ENCODE measurements at regions not wholly inside any gene's neighbourhood (a gene's known extent, or its start where the extent isn't known, plus 50 kb on each side); places are given as distances from the start of the nearest gene placed in this dataset.
"Not testable (repeated sequence)": the region's sequence is repeated elsewhere in the genome, so short reads cannot be mapped to it uniquely, and the experiment has no call there.

DNA sequence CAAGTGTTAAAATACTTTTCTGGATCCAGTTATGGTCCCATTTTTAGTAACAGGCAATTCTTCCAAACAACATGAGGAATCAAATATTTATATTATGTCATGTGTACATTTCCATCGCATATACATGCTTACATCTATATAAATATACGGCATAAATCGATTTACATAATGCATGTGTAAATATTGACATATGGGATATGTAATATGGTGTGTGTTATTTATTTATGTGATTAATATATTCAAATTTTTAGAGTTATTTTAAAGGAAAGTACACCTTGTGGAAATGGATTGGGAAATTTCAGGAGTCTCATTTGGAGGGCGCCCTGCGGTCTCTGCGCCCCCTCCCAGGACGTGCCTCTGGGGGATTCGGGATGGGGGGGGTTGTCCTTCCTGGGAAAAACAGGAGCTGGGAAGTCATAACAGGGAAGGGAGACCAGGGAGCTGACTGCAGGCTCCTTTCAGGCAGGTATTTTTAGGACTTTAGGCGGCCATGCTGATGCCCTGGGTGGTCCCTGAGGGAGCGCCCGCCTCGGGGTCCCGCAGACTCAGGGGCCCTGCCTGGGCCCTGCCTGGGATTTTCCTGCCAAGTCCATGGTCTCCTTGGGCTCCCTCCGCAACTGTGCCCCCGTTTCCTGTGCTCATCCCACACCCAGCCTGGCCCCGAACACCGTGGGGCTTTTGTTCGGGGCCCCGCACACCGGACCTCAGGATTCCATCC, 82.7 kb upstream of the SFSWAP start:
- no peak overlapping the region for H3K4me3 ChIP-seq (ENCODE audit: low read length)
- TF ChIP-seq ZNF274 (IDR thresholded peaks at IDR 0.05; ENCODE audit: low read depth, low read length): no peak

DNA sequence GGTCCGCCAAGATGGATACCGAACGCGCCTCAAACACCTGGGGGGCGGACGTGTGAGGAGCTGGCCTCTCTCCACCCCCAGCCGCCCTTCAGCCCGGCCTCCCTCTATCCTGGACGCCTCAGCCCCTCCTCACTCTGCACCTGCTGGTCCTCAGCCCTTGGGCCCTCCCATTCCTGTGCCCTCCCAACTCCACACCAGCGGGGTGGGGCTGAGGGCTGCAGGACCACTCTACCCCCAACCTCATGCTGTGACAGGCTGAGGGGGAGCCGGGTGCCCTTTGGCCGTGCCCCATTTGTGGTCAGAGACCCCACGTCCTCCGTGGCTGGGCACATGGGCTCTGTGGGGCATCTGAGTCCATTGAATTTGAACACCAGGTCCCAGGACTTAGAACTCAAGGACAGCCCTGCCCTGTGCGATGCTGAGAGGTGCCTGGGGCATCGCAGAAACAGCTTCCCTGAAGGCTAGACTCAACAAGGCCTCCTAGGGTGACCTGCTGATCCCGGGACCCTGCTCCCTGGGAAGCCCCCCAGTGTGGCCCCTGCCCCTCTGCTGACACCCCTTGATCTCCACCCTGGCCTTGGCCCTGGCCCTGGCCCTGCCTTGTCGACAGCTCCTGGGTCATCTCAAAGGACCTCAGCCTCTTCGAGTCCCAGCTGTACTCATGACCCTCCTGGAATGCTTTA, 82.0 kb upstream of the SFSWAP start:
- TF ChIP-seq ZNF274 (IDR thresholded peaks at IDR 0.05; ENCODE audit: low read depth, low read length): no peak

DNA sequence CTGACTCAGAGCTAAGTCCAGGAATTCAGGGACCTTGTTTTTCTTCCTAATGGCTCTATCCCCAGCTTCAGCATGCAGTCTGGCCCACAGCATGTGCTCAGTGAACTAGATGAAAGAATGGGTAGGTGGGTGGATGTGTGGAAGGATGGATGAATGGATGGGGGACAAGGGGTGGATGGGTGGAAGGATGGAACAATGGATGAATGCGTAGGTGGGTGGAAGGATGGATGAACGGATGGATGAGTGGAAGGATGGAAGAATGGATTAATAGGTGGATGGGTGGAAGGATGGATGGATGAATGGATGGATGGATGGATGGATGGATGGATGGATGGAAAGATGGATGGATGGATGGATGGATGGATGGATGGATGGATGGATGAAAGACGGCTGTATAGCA, 79.7 kb upstream of the SFSWAP start:
- TF ChIP-seq ZNF274 (IDR thresholded peaks at IDR 0.05; ENCODE audit: low read depth, low read length): no peak

More for the DNA sequence above, 82.0 kb upstream of the SFSWAP start:
- H3K4me3 ChIP-seq (ENCODE audit: low read length): no peak overlapping the region

DNA sequence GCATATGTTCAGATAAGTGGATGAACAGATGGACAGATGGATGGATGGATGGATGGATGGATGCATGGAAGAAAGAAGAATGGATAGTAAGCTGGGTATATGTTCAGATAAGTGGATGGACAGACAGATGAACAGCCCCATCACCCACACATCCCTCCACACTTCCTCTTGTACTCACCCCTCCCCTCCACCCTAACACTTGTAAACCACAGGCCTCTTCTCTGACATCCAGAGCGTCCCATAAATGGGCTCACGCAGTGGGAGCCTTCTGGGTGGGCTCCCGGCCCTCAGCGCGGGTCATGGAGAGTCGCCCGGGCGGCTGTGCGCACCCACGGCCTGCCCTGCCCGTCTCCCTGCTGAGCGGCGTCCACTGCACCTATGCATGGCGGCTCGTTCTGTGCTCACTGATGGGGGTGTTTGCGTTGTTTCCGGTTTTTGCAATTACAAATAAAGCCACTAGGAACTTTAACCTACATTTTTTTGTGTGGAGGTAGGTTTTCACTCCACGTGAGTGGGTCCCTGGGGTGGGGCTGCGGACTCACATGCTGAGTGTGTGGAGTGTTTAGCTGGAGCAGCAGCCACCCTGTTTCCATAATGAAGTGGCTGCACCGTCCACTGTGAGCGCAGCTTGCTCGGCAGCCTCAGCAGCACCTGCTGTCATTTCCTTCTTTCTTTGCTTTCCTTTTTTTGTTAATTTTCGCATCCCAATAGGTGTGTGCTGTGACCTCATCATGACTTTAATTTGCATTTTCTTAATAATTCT, 78.8 kb upstream of the SFSWAP start:
- not testable (repeated sequence) for H3K4me3 ChIP-seq (ENCODE audit: low read length)

More for the DNA sequence above, 79.7 kb upstream of the SFSWAP start:
- no peak overlapping the region for H3K4me3 ChIP-seq (ENCODE audit: low read length)

DNA sequence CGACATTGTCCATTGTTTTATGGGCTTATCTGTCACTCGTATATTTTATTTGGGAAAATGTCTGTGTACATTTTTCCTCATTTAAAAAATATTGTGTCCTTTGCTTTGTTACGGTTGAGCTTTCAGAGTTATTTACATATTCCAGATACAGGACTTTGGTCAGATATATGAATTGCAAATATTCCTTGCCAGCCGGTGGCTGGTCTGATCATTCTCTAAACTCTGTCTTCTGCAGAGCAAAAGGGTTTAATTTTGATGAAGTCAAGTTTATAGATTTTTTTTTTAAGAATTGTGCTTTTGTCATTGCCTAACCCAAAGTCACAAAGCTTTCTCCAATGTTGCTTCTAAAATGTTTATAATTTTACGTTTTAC, 78.3 kb upstream of the SFSWAP start:
- not testable (repeated sequence) for H3K4me3 ChIP-seq (ENCODE audit: low read length)

DNA sequence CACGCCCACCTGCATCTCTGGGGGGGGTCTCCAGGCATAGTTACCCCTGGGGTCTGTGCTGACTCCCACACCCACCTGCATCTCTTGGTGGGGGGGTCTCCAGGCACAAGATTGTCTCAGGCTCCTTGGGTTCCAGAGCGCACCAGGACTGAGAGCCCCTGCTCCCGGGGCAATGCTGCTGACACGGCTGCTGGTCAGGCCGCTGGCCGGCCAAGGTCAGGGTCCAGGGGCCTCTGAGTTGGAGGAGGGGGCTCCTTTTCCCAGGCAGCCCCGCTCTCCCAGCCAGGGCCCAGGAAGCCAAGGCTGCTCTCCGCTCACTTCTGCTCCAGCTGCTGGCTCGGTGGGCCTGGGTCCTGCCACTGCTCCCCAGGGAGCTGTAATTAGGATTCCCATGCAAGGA, 77.3 kb upstream of the SFSWAP start:
- H3K4me3 ChIP-seq (ENCODE audit: low read length): not testable (repeated sequence)

DNA sequence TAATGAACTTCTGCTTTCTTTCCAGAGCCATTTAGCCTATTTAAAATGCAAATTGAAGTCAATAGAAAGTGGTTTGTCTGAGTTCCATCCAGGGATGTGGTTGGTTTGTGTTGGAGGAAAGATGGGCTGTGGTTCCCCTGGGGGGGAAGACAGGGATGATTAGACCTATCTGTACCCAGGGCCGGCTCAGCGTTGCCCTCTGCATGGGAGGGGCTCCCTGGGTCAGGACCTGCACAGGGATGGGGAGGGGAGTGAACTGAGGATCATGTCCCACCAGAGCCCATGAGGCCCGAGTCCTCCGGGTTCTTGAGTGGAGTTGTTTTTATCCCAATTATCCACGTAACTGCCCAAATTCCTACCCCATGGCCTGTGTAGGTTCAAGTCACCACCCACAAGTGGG, 76.9 kb upstream of the SFSWAP start:
- H3K4me3 ChIP-seq (ENCODE audit: low read length): no peak overlapping the region
- no peak for TF ChIP-seq ZNF274 (IDR thresholded peaks at IDR 0.05; ENCODE audit: low read depth, low read length)

DNA sequence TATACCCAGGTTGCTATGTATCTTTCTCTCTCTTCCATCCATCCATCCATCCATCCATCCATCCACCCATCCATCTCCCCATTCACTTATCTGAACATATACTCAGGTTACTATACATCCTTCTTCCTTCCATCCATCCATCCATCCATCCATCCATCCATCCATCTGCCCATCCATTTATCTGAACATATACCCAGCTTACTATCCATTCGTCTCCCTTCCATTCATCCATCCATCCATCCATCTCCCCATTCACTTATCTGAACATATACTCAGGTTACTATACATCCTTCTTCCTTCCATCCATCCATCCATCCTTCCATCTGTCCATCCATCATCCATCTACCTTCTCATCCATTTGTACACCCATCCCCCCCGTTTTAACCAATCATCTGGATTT, 75.9 kb upstream of the SFSWAP start:
- H3K4me3 ChIP-seq (ENCODE audit: low read length): not testable (repeated sequence)

DNA sequence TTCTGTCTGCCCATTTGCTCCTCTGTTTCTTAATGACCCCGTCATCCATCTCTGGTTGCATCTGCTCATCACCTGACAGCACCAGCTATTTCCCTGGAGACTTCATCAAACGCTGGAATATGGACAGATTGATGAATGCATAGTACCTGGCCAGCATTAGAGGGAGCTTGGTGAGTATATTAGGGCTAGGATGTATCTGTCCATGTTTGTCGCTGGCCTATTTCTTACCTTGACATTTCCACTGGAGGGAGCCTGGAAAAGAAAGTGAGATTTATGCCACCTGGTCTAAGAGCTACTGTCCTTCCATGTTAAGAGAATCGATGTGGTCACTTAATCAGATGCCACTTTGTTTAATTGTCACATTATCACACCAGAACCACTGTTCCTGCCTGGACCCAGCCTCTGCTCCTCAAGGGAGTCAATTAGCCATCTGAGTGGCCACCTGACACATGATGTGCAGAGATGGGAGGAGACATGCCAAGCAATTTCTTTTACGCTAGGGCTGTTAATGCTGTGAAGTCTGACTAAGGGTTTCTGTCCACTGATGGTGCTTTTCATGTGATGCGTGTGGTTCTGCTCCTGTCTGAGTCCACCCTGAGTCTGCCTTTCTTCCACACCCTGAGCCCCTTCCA, 75.3 kb upstream of the SFSWAP start:
- no peak overlapping the region for H3K4me3 ChIP-seq (ENCODE audit: low read length)
- TF ChIP-seq ZNF274 (IDR thresholded peaks at IDR 0.05; ENCODE audit: low read depth, low read length): no peak

DNA sequence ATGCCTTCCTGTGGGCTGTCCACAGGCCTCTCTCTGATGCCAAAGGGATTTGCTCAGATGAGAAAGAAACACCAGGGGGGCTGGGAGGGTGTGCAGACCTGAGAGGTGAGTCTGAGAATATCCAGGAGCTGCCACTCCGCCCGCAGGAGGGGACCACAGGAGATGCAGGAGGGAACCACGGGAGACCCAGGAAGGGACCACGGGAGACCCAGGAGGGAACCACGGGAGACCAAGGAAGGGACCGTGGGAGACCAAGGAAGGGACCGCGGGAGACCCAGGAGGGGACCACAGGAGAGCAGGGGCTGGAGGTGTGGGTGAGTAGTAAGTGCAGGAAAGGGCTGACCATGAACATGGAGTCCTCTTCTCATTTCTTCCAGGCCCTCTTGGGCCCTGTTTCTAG, 74.6 kb upstream of the SFSWAP start:
- TF ChIP-seq ZNF274 (IDR thresholded peaks at IDR 0.05; ENCODE audit: low read depth, low read length): no peak
- no peak overlapping the region for H3K4me3 ChIP-seq (ENCODE audit: low read length)

DNA sequence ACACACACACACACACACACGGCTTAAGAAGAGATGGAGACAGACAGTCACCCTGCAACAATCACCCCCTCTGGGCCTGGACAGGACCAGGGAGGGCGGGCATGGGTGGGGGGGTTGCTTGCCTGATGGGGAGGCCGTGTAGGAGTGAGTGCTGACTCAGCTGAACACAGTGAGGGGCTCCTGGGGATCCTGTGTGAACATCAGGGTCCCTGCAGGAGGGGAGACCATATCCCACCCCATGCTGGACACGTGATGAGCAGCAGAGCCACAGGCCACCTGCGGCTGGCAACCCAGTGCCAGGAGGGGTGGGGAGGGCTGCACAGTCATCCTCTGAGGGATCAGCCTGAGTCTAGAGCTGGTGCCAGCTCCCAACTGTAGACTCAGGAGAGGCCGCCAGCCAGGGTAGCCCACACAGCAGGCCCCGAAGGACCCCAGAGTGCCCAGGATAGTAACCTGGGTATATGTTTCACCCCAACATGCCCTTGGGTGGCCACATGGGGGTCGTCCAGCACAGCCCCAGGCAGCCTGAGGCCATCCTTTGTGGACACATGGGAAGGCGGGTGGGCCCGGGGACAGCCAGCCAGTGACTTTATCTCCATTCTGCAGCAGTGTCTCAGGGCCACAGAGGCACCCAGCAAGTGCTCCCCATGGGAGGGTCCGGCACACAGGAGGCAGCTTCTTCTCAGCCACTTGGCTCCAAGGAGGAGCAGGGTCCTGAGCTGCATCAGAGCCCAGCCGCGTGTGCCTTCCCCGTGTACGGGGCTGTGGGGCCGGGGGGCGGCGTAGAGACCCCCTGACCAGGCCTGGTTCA, 73.7 kb upstream of the SFSWAP start:
- TF ChIP-seq ZNF274 (IDR thresholded peaks at IDR 0.05; ENCODE audit: low read depth, low read length): no peak
- no peak overlapping the region for H3K4me3 ChIP-seq (ENCODE audit: low read length)

DNA sequence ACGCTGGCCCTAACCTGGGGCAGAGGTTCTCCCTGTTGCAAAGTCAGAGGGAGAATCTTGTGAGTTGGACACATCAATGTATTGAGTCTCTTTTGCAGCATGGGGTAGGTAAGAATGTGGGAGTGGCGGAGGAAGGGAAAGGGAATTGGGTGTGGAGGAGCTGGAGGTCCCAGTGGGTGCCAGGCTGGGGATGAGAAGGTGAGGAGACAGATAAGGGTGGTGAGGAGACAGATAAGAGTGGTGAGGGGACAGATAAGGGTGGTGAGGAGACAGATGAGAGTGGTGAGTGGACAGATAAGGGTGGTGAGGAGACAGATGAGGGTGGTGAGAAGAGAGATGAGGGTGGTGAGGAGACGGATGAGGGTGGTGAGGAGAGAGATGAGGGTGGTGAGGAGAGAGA, 72.9 kb upstream of the SFSWAP start:
- no peak for TF ChIP-seq ZNF274 (IDR thresholded peaks at IDR 0.05; ENCODE audit: low read depth, low read length)
- H3K4me3 ChIP-seq (ENCODE audit: low read length): no peak overlapping the region

DNA sequence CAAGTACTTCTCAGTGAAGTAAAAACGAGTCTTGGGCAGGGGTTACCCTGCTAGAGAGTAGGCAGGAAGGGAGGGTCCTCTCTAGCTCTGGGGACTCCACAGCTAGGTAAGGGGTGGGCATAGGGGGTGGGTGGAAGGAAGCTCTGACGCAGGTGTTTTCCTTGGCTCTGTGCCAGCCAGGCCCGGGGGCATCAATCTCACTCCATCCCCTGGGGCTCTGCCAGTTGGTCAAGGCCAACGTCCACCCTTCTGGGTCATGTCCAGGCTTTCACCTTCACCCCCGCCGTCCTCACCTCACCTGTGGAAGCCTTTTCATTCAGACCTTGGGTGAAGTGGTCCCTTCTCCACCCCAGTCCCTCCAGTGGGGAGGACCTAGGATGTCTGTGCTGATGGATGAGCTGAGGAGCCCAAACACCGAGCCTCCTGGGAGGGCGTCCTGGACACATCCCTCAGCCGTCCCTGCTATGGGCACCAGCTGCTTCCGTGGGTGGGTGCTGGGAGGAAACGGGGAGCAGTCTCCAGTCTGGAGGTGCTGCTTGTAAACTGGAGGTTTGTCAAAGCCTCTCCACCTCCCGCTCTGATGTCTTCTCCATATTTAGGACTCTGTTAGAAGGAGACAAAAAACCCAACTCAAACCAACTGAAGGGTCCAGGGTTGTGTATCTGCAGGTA, 71.5 kb upstream of the SFSWAP start:
- H3K4me3 ChIP-seq (ENCODE audit: low read length): no peak overlapping the region
- no peak for TF ChIP-seq ZNF274 (IDR thresholded peaks at IDR 0.05; ENCODE audit: low read depth, low read length)

DNA sequence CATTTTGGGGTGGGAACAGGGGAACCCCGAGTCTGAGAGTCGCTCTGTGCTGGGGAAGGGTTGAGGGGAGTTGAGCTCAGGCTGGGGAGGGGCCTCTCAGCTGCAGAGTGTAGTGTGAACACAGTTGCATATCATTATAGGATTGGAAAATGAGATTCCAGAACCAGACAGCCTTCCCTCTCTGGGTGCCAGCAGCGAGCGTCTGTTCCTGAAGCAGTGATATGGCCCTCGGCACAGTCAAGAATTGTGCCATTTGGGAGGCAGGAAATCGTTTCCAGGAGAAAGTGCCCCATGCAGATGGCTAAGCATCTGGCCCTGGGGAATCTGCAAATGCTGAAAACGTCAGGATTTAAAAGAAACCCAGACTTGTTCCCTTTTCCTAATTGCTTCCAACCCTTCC, 70.4 kb upstream of the SFSWAP start:
- no peak for TF ChIP-seq ZNF274 (IDR thresholded peaks at IDR 0.05; ENCODE audit: low read depth, low read length)
- H3K4me3 ChIP-seq (ENCODE audit: low read length): no peak overlapping the region

Measured in GM08714 (cell line).